Kidney capillary endothelial cell (primary cell): ENCODE measurements at regions not wholly inside any gene's neighbourhood (a gene's known extent, or its start where the extent isn't known, plus 50 kb on each side); places are given as distances from the start of the nearest gene placed in this dataset.
A peak's percentile ranks its signal among the peaks of the same experiment; 100 is the strongest.
"Not testable (repeated sequence)": the region's sequence is repeated elsewhere in the genome, so short reads cannot be mapped to it uniquely, and the experiment has no call there.

Experiments
- DNase-seq: peaks from one replicate; pipeline ENCODE4 v3.0.0-alpha.2; 2018; ENCODE audit warnings: low spot score

DNA sequence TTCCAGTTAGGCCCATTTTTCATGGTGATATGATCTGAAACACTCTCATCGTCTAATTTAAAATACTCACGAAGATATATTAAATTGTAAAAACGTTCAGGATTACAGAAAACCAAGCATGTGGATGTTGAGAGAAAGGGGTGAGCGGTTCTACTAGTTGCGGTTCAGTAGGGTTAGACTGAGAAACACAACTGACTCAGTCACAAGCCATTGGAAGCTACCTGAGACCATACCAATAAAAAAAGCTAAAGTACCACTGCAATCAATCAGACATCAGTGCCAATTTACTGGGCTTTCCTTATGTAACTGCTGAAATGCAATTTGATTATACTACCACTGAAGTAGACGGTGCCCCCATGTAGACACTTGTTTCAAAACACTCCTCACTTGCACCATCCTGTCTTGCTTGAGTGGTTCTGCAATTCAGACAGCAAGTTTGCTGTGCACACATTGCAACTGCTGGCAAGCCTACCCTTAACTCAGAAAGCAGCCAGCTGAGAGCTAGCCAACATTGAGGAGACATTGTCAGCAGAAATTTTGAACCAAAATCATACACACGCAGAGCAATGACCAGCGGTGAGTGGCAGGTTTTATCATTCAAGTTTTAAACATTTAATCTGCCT lies 368.7 kb upstream of the ARHGEF26 start:
- DNase-seq: no peak

DNA sequence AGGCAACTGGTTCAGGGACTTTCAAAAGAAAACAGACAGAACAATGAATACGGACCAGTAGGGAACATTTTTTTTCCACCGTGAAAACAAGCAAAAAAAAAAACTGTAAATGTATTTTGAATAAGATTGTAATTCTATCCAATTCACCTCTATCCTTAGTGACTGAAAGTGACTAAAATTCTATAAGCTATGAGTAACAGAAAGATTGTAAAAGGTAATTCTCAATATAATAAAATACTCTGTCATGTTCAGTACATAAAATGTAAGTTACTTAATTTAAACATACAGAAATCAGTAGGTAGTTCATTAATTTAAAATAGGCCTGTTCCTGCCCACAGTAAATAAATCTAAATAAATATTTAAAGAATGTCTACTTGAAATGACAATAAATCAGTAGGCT lies 368.2 kb upstream of the ARHGEF26 start:
- DNase-seq: no peak

DNA sequence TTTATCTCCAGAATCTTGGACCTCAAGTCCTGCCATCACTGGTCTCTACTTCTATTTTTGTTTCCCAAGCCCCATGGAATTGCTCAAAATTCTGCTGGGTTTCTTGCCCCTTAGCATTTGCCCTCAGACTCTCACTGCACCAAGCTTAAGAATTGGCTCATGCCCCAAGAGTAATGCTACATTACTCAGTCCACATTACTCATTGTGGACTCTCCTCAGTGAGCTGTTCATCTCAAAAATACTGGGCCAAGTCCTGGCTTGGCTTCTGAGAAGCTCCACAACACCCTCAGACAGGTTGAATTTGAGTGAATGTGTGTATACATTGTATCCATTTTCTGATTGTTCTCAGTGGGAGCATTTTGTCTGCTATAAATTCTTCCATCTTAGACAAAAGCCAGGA lies 364.4 kb upstream of the ARHGEF26 start:
- no peak for DNase-seq

DNA sequence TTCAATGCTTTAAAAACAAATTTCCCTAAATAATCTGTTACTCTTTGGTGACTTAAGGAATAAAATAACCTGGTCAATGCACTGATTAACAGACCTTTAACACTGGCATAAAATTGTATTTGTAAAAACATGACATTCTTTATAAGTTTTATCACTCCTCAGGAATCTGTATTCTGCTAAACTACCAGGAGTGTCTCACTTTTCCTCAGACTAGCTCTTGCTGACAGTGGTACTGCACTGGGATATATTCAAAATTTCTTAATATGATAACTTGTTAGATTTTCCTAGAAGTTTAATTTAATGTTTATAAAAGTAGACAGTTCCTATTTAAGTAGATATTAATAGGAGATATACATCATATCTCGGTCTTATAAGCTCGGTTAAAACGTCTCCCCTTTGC lies 363.4 kb upstream of the ARHGEF26 start:
- no peak for DNase-seq

DNA sequence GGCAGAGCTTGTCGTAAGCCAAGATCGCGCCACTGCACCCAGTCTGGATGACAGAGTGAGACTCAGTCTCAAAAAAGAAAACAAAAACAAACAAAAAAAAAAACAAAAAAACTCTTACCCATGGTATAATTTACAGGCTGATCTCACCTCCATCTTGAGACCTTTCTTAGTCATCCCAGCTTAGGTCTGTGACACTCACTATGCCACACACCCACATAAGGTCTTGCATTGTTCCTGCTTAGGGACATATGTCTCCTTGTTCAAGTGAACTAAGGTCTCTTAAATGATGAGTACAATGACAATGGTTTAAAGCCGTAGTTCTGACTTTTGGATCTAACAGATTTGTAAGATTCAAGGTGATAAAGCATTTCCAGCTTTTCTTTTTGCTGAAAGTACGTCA lies 360.2 kb upstream of the ARHGEF26 start:
- no peak for DNase-seq

DNA sequence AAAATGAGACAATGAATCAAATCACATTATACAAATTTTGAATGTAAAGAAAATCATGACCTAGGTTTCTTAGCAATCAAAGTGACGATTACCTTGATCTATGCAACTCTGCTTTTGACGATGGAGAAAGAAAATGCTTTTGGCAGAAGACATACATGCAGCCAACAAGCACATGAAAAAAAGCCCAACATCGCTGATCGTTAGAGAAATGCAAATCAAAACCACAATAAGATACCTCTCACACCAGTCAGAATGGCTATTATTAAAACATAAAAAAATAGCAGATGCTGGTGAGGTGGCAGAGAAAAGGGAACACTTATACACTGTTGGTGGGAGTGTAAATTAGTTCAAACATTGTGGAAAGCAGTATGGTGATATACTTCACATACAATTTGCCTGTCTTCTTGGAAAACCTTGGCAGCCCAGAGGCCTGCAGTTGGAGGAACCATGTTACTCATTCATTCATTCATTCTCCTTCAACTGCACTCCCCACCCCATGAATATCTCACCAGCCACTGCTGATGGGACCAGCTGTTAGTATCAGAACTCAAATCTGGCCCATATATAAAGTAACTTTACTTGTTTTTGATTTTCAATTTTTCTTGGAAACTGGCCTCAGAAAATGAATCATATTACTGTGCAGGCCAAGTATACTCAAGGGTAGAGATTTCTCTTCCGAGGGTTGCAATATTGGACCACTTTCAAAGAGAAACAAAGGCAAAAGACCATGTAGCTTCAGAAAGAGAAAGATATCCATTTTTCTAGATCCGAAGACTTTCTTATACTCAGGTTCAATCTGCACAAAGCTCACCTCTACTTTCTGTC lies 358.6 kb upstream of the ARHGEF26 start:
- no peak for DNase-seq

DNA sequence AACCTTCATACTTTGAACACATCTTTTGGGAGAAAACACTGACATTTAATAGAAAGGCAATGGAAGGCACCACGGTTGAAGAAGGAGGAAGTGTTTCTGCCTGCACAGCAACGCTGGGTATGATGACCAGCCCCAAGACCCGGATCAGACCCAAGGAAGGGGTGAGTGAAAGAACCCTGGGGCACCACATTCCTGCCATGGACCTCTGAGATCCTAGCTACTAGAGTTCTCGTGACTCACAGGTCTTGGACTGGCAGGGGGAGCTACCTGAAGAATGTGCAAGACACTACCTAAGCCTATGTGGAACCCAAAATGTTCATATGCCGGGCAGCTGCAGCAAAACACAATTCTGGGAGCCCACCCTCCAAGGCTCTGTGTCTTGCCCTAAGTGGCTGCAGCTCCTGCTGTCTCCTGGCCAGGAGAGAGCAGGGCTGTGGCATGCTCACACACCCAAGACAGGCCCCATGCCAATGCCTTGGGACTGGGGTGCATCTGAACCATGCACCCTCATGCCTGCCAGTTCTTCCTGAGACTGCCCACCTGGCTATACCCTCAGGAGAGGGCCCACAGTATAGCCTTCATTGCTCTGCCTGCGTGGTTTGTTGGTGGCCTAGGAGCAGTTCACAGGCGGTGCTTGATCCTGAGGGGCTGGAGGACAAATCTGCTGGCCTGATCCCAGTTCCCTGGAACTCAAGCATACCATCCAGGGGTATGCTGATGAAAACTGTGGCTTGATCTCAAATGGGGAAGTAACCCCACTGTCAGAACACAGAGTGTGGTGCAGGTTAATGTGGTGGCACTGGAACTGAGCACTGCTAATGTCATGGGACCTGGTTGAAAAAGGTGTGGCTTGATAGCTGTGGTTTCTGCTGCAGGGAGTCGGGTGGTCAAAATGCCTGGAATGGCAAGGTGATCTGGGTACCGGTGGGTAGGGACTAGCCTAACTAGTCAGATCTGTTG lies 353.3 kb upstream of the ARHGEF26 start:
- no peak for DNase-seq

DNA sequence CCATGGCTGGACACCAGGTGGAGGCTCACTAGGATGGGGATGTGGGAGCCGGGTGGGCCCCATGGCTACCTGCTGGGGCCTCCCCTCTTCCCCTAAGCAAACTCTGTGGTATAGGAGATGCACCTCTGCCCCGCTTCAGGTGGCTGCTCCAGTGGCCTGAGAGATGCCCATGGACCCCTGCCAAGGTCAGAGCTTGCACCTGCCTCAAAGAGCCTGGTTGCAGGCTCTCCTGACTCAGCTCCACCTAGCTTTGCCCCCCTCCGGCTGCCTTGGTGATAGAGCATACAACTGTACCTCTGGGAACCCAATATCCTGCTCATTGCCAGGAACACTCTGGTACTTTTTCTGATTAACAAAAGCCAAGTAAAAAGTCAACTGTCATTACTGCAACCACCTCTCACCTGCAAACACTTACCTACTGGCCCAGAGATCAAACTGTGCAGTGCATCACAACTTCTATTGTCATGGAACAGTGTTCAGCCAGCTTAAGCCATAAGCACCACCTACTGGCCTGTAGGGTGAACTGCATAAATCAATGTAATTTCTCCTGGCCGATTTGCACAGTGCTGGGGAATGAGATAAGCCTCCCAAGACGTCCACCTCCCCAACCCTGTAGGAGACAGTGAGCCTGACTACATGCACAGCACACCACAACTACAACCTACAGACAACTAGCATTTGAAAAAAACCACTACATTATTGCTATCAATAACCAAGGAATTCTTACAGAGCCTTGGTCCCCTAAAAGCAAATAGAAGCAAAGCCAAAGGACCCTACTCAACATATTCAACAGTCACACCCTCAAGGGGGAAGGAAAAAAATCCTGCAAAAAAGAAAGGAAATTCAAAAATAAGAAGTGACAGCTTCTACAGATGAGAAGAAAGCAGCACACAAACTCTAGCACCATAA lies 352.4 kb upstream of the ARHGEF26 start:
- peak; percentile 56 for DNase-seq

DNA sequence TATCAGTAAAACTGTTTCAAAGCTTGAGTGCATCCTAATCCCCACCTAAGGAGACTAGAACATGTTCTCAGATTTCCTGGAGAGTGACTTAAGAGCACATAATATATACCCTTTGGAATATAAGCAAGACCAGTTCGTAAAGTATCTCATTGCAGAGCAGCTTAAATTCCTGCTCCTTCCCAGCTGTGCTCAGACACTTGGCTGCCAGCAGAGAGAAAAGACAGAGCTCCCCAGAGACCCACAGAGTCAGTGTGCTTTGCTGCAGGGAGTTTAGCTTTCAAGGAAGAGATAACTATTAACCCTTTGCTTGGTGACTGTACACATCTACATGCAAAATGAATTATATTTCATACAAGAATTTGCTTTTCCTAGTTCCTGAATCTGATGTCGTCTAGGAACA lies 338.1 kb upstream of the ARHGEF26 start:
- DNase-seq: no peak

DNA sequence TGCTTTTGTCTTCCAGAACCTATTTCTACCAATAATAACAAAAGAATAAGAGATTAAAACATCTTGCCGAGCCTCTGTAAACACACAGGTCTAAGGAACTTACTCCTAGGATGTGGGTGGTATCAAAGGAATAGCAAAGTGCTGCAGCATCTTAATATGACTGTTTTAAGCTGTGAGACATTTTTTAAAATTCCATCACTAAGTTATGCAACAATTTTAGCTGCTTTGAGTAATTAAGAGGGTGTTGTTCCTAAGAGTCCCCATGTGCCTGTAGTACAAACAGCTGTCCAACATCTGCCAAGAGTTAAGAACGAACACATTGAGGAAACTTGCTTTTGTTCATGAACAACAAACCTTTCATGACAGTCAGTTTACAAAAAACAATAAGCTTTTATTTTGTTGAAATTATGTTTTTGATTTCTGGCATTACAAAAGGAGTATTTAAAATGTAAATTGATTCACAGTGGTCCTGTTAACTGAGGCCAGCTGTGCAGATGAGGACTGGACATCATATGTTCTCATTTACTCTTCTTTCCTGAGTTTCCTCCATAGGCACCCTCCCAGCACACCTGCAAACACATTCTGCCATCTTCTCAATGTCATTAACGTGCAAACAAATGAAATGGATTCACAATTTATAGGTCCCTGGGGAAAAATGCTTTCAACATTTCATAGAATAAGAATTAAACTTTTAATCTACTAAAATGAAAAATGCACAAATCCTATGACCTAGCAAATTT lies 337.3 kb upstream of the ARHGEF26 start:
- no peak for DNase-seq

DNA sequence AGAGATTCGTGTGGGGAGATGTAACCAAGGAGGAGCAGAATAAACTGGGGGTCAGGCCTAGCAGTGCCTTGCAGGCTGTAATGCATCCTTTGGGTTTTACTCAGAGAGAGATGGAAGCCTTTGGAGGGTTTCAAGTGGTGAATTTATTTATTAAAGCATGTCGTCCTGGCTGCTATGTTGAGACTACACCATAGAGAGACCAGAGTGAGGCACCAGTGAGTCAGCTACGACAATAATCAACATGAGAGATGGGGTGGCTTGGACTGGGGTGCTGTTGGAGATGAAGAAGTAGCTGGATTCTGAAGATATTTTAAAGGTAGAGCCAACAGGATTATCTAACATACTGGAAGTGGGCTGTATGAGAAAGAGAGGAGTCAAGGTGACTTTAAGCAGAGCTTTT lies 335.3 kb upstream of the ARHGEF26 start:
- DNase-seq: no peak

DNA sequence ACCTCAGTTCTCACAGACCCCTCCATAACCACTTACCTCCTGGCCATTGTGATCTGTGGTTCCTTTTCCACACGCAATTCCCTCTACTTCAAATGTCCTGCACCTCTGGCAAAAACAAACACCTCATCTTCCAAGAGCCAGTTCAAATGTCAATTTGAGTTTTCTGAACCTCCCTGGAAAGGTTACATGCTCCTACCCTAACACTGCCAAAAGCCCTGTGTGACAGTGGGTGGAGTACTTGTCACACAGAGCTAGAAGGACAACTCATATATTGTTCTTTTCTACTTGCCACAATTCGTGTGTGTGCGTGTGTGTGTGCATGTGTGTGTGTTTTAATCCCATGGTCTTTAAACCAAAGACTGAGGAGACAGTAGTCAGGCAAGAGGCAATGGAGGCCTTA lies 331.8 kb upstream of the ARHGEF26 start:
- DNase-seq: no peak

DNA sequence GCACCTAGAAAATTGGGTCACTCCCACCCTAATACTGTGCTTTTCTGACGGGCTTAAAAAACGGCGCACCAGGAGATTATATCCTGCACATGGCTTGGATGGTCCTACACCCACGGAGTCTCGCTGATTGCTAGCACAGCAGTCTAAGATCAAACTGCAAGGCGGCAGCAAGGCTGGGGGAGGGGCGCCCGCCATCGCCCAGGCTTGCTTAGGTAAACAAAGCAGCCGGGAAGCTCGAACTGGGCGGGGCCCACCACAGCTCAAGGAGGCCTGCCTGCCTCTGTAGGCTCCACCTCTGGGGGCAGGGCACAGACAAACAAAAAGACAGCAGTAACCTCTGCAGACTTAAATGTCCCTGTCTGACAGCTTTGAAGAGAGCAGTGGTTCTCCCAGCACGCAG lies 324.1 kb upstream of the ARHGEF26 start:
- not testable (repeated sequence) for DNase-seq

DNA sequence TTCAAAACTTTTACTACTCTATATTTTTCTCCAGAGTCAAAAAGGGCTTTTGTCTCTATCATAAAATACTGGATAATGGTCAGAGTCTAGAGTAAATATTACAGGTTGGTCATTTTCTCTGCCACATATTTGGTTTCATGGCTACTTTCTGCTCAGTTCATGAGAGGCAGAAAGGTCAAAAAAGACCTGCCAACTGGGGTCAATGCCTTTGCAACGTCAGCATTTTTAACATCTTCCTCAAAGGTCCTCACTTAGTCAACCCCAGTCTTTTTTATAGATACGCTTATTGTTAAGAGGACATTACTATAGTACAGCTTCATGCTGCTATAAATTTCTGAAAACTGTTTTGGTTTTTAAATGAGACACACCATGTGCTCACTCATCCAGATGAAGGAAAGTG lies 312.1 kb upstream of the ARHGEF26 start:
- DNase-seq: no peak

DNA sequence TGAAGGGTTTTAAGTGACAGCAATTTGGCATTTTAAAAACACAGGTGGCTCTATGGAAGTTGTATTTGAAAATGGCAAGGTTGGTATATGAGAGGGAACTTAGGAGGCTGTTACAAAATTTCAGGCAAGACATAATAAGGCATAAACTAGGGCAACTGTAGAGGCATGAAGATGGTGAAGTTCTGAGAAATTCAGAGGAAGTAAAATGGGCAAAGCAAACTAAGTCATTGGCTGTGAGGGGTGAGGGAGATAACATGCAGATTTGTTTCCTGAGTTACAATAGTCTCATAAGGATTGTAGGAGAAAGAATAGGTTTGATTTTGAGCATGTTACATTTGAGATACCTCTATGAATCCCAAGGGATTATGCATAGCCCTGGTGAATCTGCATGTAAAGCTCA lies 302.9 kb upstream of the ARHGEF26 start:
- DNase-seq: no peak

DNA sequence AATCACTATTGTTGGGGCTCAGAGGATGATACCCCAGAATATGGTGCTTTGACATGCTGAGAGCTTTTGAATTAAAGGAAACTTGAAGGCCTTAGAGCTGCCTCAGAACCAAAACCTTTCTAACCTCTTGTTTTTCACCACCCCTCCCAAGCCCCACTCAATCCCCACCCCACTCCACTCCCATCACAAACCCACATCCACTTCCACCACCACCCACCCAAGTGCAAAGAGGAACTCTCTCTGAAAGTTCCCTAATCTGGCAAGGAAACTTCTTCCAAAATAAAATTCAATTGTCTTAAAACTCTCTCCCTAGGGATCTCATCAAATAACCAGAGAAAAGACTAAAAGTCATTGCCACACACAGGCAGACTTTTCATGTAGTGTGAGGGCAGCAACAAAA lies 301.2 kb upstream of the ARHGEF26 start:
- DNase-seq: no peak

DNA sequence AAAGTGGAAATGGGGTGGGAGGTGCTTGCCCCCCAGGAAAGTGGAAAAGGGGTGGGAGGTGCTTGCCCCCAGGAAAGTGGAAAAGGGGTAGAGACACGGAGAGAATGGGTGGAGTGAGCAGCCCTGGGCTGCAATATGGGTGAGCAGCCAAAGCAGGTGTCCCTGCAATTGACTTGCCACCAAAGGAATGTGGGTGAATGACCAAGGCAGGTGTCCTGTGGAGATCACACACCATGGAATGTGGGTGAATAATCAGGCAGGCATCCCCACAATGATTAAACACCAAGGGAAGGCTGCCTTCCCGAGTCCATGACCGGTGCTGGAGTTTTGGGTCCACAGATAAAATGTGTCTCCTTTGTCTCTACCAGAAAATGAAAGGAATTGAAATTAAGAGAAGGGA lies 292.8 kb upstream of the ARHGEF26 start:
- not testable (repeated sequence) for DNase-seq

DNA sequence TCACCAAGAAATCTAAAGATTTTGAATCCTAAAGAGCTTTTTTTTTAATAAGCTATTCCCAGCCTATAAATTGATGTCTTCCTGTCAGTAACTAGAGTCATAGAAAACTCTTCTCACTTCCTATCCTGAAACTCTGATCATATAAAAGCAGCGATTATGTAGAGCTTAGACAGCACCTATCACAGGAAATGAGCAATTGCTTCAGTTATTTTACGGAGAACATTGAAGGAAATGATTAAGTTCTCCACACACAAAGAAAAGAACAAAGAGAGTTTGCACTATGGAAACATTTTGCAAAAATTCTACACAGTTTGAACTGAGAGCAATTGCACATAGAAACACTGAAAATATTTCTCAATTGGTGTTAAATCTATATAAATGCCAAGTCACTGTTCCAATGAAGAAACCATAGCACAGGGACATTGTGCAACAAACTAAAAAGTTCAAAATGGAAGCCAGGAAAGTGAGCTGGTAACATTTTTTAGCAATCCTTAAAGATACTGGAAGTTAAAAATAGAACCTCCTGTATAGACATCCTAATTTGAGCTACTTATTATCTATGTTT lies 291.5 kb upstream of the ARHGEF26 start:
- DNase-seq: peak; percentile 92

DNA sequence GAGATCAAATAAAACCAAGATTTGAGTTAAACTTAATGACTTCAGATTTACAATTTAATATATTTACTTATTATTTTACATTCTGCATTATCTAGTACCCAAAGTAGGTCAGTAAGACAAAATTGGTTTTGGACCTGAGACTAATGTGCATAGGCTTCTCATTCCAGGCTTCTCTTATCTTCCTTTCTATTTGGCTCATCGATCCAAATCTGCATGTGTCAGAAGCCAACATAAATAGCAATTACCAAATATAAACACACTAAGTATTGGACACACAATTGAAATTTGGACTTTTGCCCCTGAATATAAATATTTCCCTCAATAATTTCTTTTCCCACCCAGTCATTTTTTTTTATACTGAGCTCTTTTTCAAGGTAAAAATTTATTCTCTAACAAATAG lies 290.6 kb upstream of the ARHGEF26 start:
- no peak for DNase-seq

DNA sequence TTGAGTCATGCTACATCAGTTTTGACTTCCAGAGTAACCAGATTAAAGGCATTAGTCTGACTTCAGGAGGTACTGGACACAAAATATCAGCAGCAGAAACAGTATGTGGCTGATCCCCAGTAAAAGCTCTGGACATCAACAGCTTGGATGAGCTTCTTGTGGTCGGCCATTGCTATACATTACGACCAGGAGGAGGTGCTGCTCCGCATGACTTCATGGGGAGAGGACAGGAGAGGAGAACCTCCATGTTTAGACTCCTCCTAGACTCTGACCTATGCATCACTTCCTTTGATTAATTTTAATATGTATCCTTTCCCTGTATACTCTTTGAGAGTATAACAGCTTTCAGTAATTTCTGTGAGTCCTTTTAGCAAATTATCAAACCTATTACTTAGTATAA lies 285.6 kb upstream of the ARHGEF26 start:
- no peak for DNase-seq

DNA sequence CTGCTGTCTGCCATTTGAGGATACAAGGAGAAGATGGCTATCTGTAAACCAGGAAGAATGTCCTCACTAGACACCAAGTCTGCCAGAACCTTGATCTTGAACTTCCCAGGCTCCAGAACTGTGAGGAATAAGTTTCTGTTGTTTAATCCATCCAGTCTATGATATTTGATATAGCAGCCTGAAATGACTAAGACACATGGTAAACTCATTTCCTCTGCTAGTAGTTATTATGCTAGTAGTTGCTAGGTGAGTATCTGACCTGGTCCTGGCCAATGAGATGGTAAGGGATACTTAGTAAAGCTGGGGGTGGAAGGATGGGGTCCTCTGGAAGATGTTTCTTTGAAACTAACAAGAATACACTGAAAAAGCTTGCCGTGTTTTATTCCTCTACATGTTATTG lies 280.7 kb upstream of the ARHGEF26 start:
- DNase-seq: peak; percentile 6
